Sigmoid colon (tissue), 6 donors: ENCODE measurements at regions not wholly inside any gene's neighbourhood (a gene's known extent, or its start where the extent isn't known, plus 50 kb on each side); places are given as distances from the start of the nearest gene placed in this dataset.

Source experiments
- DNase-seq: peaks from one replicate; pipeline ENCODE4 v3.0.0-alpha.2; 2019
- H3K27ac ChIP-seq, 4 donors: fragments of 200-600 bp; sonication (generic); one replicate each; pipeline ENCODE4 v1.5.1; 2016 to 2019; ENCODE audit warnings: mild to moderate bottlenecking in 1 of 4
- H3K27me3 ChIP-seq, 3 donors: fragments of 200-600 bp; sonication (generic); one replicate each; pipeline ENCODE4 v1.5.1; 2019; ENCODE audit warnings: mild to moderate bottlenecking in 1 of 3
- H3K36me3 ChIP-seq, 4 donors: fragments of 200-600 bp; sonication (generic); one replicate each; pipeline ENCODE4 v1.5.1; 2016 to 2019
- H3K4me1 ChIP-seq, 4 donors: fragments of 200-600 bp; sonication (generic); one replicate each; pipeline ENCODE4 v1.5.1; 2017 to 2019
- H3K4me3 ChIP-seq, 4 donors: fragments of 200-600 bp; sonication (generic); one replicate each; pipeline ENCODE4 v1.5.1; 2017 to 2019; ENCODE audit warnings: mild to moderate bottlenecking in 2 of 4, moderate library complexity in 1 of 4
- H3K9me3 ChIP-seq, 4 donors: fragments of 200-600 bp in 3 of 4; sonication (generic) in 3 of 4; one replicate each; pipeline versions ENCODE4 v1.5.1 to v1.6.1; 2013 to 2019
- CTCF ChIP-seq, 4 experiments: fragments of 450-650 bp in 3 of 4; fragments of 200-600 bp in 1 of 4; IDR thresholded peaks; one replicate each; pipeline ENCODE4 v1.5.1; 2016 to 2019; ENCODE audit warnings: antibody characterized with exemption in 4 of 4, mild to moderate bottlenecking in 3 of 4, moderate library complexity in 2 of 4
- EP300 ChIP-seq, 4 donors: sonication (generic); formaldehyde crosslinking; IDR thresholded peaks; one replicate each; pipeline ENCODE4 v1.6.1; 2017; ENCODE audit warnings: antibody characterized with exemption in 4 of 4
- POLR2A ChIP-seq, 2 donors: fragments of 450-650 bp; IDR thresholded peaks; one replicate each; pipeline ENCODE4 v1.6.1; 2016; ENCODE audit warnings: antibody characterized with exemption in 2 of 2, mild to moderate bottlenecking in 2 of 2, moderate library complexity in 2 of 2
- POLR2AphosphoS5 ChIP-seq, 4 donors: sonication (generic); formaldehyde crosslinking; IDR thresholded peaks; one replicate each; pipeline ENCODE4 v1.6.1; 2017; ENCODE audit warnings: antibody characterized with exemption in 4 of 4
- WGBS, 2 donors: extraction: QIAGEN DNeasy Blood & Tissue Kit; methylation state at CpG; one replicate each; pipeline ENCODE4 v1.1.7; 2013; 5-methylcytosine and 5-hydroxymethylcytosine counted together
- intact Hi-C: fragments of 100-400 bp; cut with DNase I; formaldehyde crosslinking; loops from one replicate; pipeline ENCODE4 v1.15.1; 2023
- donor health status: healthy with polysubstance abuse.
- donor health status: healthy.

- Histone ChIP-seq H3K4me1 (no peaks in the 10 kb centered on the region), H3K9me3 (no peaks in the 10 kb centered on the region), H3K27me3 (no peaks in the 10 kb centered on the region), H3K36me3 (no peaks in the 10 kb centered on the region), H3K27ac (no peak overlapping the region), H3K4me3 (no peak overlapping the region)
- 89 to 93% methylated on average over 2 of the region's 2 CpGs for WGBS, 2 donors
- TF ChIP-seq CTCF (IDR thresholded peaks at IDR 0.05) (no peak), EP300 (IDR thresholded peaks at IDR 0.05) (no peak), POLR2AphosphoS5 (IDR thresholded peaks at IDR 0.05) (no peak), POLR2A (IDR thresholded peaks at IDR 0.05) (no peak)
- intact Hi-C loops, result no loop called here
- no peak for DNase-seq
Measured at GRCh38 chr13:107324416-107325204, 756.7 kb upstream of the ARGLU1 start.

GRCh38 chr13:107322228-107322627, 754.3 kb upstream of the ARGLU1 start:
- 72 to 89% methylated on average over 2 of the region's 2 CpGs for WGBS, 2 donors
- no peaks in the 10 kb centered on the region for H3K36me3 ChIP-seq

GRCh38 chr13:107305178-107305577, 737.2 kb upstream of the ARGLU1 start:
- TF ChIP-seq POLR2AphosphoS5 (IDR thresholded peaks at IDR 0.05), result no peak
- Histone ChIP-seq H3K27ac (no peak overlapping the region), H3K4me1 (no peaks in the 10 kb centered on the region), H3K4me3 (no peak overlapping the region), H3K36me3 (no peaks in the 10 kb centered on the region), H3K9me3 (no peaks in the 10 kb centered on the region), H3K27me3 (no peaks in the 10 kb centered on the region)
- 88 to 93% methylated on average over 1 of the region's 1 CpG for WGBS, 2 donors
- intact Hi-C loops, result no loop called here
- DNase-seq, result no peak

More at GRCh38 chr13:107322228-107322627, 754.3 kb upstream of the ARGLU1 start:
- Histone ChIP-seq H3K4me1 (no peaks in the 10 kb centered on the region), H3K27ac (no peak overlapping the region), H3K9me3 (no peaks in the 10 kb centered on the region), H3K27me3 (no peaks in the 10 kb centered on the region), H3K4me3 (no peak overlapping the region)
- TF ChIP-seq POLR2AphosphoS5 (IDR thresholded peaks at IDR 0.05), result no peak
- no peak for TF ChIP-seq POLR2A (IDR thresholded peaks at IDR 0.05)
- TF ChIP-seq CTCF (IDR thresholded peaks at IDR 0.05), result no peak
- no peak for TF ChIP-seq EP300 (IDR thresholded peaks at IDR 0.05)
- no peak for DNase-seq
- intact Hi-C loops, result no loop called here

- DNase-seq, result no peak
- Histone ChIP-seq H3K9me3 (no peaks in the 10 kb centered on the region), H3K4me1 (no peaks in the 10 kb centered on the region), H3K36me3 (no peaks in the 10 kb centered on the region), H3K4me3 (no peak overlapping the region), H3K27me3 (no peaks in the 10 kb centered on the region), H3K27ac (no peak overlapping the region)
- WGBS, 2 donors, result 71 to 75% methylated on average over 4 of the region's 4 CpGs
- TF ChIP-seq EP300 (IDR thresholded peaks at IDR 0.05), result no peak
- no peak for TF ChIP-seq POLR2A (IDR thresholded peaks at IDR 0.05)
- TF ChIP-seq POLR2AphosphoS5 (IDR thresholded peaks at IDR 0.05), result no peak
- TF ChIP-seq CTCF (IDR thresholded peaks at IDR 0.05), result no peak
- intact Hi-C loops, result no loop called here
Measured at GRCh38 chr13:107301724-107302374, 733.9 kb upstream of the ARGLU1 start.

- TF ChIP-seq EP300 (IDR thresholded peaks at IDR 0.05) (no peak), POLR2AphosphoS5 (IDR thresholded peaks at IDR 0.05) (no peak), CTCF (IDR thresholded peaks at IDR 0.05) (no peak), POLR2A (IDR thresholded peaks at IDR 0.05) (no peak)
- 42 to 68% methylated on average over 5 of the region's 5 CpGs for WGBS, 2 donors
- no peak overlapping the region for H3K27ac ChIP-seq
- intact Hi-C loops, result no loop called here
- H3K4me1 ChIP-seq, result no peaks in the 10 kb centered on the region
- H3K4me3 ChIP-seq, result no peak overlapping the region
- DNase-seq, result no peak
- no peaks in the 10 kb centered on the region for H3K36me3 ChIP-seq
- H3K27me3 ChIP-seq, result no peaks in the 10 kb centered on the region
- H3K9me3 ChIP-seq, result no peaks in the 10 kb centered on the region
Measured at GRCh38 chr13:107299717-107300116, 731.8 kb upstream of the ARGLU1 start.
